Kidney (tissue), 13 donors: ENCODE measurements at regions not wholly inside any gene's neighbourhood (a gene's known extent, or its start where the extent isn't known, plus 50 kb on each side); places are given as distances from the start of the nearest gene placed in this dataset.

ENCODE experiments used
- DNase-seq, 5 donors: peaks; one replicate each; pipeline ENCODE4 v3.0.0-alpha.2; 2013 to 2020
- FAIRE-seq: peaks from 2 replicates; lab custom pipeline; 2012; peaks lifted over from hg19 to GRCh38; lab: Jason Lieb, UNC
- H3K27ac ChIP-seq, 2 donors: one replicate each; pipeline ENCODE4 v1.7.0; 2013; ENCODE audit warnings: low read depth in 2 of 2, low read length in 2 of 2, inconsistent platforms in 1 of 2
- H3K27me3 ChIP-seq: one replicate; pipeline ENCODE4 v1.7.1; 2013; ENCODE audit warnings: low read length, inconsistent platforms; ENCODE audit not compliant: control insufficient read depth, insufficient read depth
- H3K36me3 ChIP-seq, 3 donors: one replicate each; pipeline versions ENCODE4 v1.7.0 to v1.7.1; 2013; ENCODE audit warnings: low read length in 3 of 3, control low read depth in 1 of 3, inconsistent platforms in 1 of 3; ENCODE audit not compliant: insufficient read depth in 3 of 3, control insufficient read depth in 2 of 3
- H3K4me1 ChIP-seq, 3 donors: one replicate each; pipeline versions ENCODE4 v1.7.0 to v1.7.1; 2013; ENCODE audit warnings: low read length in 3 of 3, inconsistent platforms in 1 of 3, low read depth in 1 of 3; ENCODE audit not compliant: control insufficient read depth in 2 of 3, insufficient read depth in 2 of 3
- H3K4me3 ChIP-seq, 3 donors: one replicate each; pipeline versions ENCODE4 v1.7.0 to v1.8.1; 2013; ENCODE audit warnings: low read length in 3 of 3, control low read depth in 1 of 3, inconsistent platforms in 1 of 3
- H3K9ac ChIP-seq, 3 donors: one replicate each; pipeline versions ENCODE4 v1.7.0 to v1.7.1; 2013; ENCODE audit warnings: low read length in 3 of 3, control low read depth in 1 of 3, inconsistent platforms in 1 of 3
- H3K9me3 ChIP-seq, 3 donors: one replicate each; pipeline versions ENCODE4 v1.7.0 to v1.7.1; 2013; ENCODE audit warnings: low read length in 3 of 3, control low read depth in 1 of 3, inconsistent platforms in 1 of 3; ENCODE audit not compliant: control insufficient read depth in 2 of 3, insufficient read depth in 1 of 3
- CTCF ChIP-seq: IDR thresholded peaks from 3 replicates; pipeline ENCODE4 v1.5.1; 2012; ENCODE audit warnings: mild to moderate bottlenecking, moderate library complexity, borderline replicate concordance; ENCODE audit not compliant: insufficient read depth; ENCODE audit errors: extremely low read depth
- intact Hi-C: fragments of 100-400 bp; cut with DNase I; formaldehyde crosslinking; loops from one replicate; pipeline ENCODE4 v1.11.1; 2022
- donor health status: control.
- donor health status: control.
- donor health status: control.
- donor health status: control.
- donor health status: control.
- donor health status: DM: yes; HTN: yes; CAD: no.
- donor health status: Normal renal cell carcinoma (clear cell type).

- DNase-seq = no peak
These were observed 88.8 kb upstream of the DIO3 start for GRCh38 chr14:101472518-101472849.

DNA sequence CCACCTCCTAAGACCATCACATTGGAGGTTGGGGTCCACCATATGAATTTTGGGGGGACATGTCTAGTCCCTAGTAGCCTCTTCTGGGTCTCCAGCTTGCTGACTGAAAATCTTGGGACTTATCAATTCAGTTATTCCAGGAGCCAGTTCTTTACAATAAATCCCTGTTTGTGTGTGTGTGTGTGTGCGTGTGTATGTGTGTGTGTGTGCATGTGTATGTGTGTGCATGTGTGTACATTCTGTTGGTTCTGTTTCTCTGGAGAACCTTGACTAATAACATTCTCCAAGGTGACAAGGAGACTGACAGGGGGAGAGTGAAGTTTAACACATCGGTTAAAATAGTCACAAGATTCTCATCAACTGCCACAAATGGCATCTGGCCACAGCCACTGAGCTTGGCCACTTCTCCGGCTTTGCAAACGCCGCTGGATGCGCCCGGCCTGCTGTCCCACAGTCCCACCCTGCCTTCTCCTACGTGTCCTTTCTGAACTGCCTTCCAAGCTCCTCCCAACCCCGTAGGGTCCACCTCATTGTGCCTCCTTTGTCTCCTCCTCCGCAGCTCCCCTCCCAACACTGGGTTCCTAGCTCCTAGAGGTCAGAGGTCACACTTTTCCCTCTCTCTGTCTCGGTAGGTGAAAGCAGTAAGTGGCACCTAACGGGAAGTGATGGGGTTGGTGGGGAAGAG is 88.1 kb upstream of the DIO3 start:
- H3K4me3 ChIP-seq = no peak overlapping the region
- no peaks in the 10 kb centered on the region for H3K36me3 ChIP-seq
- H3K4me1 ChIP-seq = no peaks in the 10 kb centered on the region
- no peak for TF ChIP-seq CTCF
- intact Hi-C loops = no loop called here
- DNase-seq = no peak
- H3K9ac ChIP-seq = no peak overlapping the region
- no peaks in the 10 kb centered on the region for H3K9me3 ChIP-seq
- FAIRE-seq = no peak
- H3K27ac ChIP-seq = no peak overlapping the region
- H3K27me3 ChIP-seq = no peaks in the 10 kb centered on the region

More at GRCh38 chr14:101472518-101472849, 88.8 kb upstream of the DIO3 start:
- no peak for TF ChIP-seq CTCF
- no peaks in the 10 kb centered on the region for H3K4me1 ChIP-seq
- no peak for FAIRE-seq
- no peak overlapping the region for H3K27ac ChIP-seq
- no peak overlapping the region for H3K9ac ChIP-seq
- intact Hi-C loops = no loop called here
- no peaks in the 10 kb centered on the region for H3K36me3 ChIP-seq
- no peaks in the 10 kb centered on the region for H3K27me3 ChIP-seq
- no peaks in the 10 kb centered on the region for H3K9me3 ChIP-seq
- no peak overlapping the region for H3K4me3 ChIP-seq

- Histone ChIP-seq H3K27ac (no peak overlapping the region), H3K4me3 (no peak overlapping the region), H3K27me3 (no peaks in the 10 kb centered on the region), H3K4me1 (no peaks in the 10 kb centered on the region), H3K9me3 (no peaks in the 10 kb centered on the region), H3K9ac (no peak overlapping the region), H3K36me3 (no peaks in the 10 kb centered on the region)
- no peak for FAIRE-seq
- DNase-seq = no peak
- no peak for TF ChIP-seq CTCF
- intact Hi-C loops = no loop called here
These were observed 87.3 kb upstream of the DIO3 start for GRCh38 chr14:101473795-101474562.
